ENCODE measurements at regions not wholly inside any gene's neighbourhood (a gene's known extent, or its start where the extent isn't known, plus 50 kb on each side); places are given as distances from the start of the nearest gene placed in this dataset.
"Not testable (repeated sequence)": the region's sequence is repeated elsewhere in the genome, so short reads cannot be mapped to it uniquely, and the experiment has no call there.

DNA sequence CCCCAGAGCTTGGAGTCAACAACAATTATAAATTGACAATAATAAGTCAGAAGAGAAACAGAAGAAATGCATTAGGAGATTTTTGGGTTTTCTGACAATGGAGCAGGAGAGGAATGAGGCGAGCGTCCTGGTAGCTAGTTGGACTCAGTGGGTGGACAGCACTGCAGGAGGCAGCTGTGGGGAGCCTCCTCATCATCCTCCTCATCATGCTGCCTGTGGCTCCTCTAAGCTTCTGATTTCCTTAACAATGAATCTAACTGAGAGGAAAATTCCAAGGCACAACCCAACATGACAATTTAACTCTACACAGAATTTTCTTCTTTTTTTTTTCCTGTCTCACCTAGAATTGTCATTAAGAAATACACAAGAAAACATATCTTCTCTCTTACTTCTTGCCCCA is 357.1 kb upstream of the NOCT start:
- no peak for DNase-seq

DNA sequence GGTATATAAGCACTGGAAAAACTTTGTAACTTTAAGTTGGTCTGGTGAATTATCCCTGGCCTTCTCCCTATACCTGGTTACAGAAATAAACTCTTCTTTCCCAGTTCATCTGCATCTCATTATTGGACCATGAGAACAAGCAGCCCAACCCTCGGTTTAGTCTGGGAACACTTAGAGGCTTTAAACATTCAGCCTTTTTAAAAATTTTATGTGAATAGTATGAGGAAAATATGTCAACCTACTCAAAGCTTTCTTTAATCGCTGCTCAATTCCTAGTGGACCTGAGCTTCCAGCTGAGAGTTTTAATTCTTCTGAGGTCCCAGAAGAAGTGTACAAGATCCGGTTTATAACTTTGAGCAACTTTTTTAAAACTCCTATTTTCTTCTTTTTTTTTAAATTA is 358.6 kb upstream of the NOCT start:
- DNase-seq, result no peak

DNA sequence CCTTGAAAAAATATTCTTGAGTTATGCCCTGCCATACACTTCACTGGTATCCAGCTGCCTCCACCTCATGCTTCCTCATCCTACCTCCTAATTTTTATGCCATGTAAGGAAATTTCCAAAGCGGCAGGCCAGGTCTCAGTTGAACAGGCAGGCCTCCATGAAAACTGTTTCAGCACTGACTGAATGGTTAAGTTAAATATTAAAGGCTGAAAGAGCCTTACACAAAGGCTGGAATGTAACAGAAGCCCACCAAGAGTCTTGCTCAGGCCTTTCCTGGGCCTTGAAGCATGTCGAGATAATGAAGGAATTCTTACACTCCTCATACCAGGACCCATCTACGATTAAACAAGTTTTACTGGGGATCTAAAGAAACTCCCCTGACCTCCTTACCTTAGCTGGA is 359.6 kb upstream of the NOCT start:
- no peak for DNase-seq

DNA sequence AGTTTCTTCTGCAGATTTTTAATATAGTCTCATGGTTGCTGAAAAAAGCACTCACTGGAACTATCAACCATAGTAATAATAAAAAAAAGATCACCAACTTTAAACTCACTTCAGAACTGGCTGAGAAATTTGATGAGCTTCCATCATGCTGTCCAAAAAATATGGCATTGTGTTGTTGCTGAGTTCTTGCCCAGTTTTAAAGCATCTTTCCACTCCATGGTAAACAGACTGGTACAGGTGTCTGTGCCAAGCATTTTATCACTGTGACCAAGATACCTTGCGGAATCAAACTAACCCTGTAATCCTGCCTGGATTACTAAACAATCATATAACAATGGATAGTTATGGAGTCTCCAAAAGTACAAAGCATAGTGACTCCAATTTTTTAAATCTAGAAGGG is 360.3 kb upstream of the NOCT start:
- no peak for DNase-seq

DNA sequence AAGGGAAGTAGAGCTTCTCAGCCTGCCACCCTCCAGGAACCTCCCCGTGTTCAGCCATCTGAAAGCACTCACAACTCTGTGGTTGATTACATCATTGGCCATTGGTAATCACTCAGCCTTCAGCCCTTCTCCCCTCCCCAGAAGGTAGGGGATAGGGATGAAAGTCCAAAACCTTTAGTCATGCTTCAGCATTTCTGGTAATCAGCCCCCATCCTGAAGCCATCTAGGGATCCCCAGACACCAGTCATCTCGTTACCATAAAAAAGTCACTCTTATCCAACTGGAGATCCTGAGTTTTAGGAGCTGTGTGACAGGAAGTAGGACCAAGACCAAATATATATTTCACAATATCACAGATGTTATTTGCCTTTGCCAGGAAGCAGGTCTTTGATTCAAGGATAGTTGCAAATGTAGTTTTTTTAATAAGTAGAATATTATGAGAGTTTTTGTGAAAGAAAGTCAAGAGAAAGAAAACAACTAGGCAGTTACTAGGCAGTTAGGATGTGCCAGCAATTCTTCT is 364.6 kb upstream of the NOCT start:
- peak in 1 of 2 donors; percentile 15 for DNase-seq

DNA sequence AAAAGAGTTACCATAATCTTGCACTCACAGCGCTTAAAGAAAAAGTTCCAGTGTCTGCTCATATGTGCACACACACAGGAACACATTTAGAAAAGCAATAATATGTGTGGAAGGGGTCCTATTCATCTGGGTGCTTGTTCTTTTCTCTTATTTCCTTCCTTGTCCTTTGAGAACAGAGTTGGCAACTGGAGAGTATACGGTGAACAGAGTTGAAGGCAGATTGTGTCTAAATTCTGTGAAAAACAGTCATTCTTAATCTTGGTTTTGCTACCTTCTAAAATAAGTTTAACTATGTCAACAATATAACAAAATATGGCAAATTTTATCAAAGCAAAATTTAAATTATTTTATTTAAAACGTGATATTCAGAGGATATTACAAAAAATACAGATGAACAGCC is 365.1 kb upstream of the NOCT start:
- DNase-seq, result no peak

DNA sequence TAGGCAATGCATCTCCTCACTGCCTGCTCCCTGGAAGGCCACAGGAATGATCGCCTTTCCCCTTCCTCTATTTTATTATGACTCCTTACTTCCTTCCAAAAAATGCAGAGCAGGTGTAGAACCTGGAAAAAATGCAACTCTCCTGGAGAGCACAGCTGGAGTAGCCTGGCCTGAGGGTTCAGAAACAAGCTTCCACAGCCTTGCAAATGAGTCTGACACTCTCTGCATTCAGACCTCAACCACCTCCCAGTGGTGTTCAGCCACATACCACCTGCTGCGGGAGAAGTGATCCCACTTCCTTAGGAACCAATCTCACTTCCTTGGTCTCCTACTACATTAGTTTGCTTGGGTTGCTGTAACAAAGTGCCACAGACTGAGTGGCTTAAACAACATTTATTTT is 368.1 kb upstream of the NOCT start:
- no peak for DNase-seq

DNA sequence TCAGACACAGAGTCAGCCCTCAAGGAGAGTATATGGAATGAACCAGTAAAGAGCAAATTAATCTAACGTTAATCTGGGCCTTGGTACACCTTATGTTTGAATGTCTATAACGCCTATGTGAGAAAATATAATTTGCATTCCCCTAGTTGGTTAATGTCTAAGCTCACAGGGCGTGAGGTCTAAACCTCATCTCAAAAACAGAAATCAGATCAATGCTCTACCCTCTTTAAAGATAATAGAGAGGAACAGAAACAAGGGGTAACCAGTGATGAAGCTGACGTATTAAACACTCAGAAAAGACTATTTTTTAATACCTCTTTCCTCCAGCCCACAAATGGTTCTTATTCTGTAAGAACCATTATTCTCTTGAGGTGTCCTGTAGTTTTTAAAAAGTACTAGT is 369.2 kb upstream of the NOCT start:
- no peak for DNase-seq

DNA sequence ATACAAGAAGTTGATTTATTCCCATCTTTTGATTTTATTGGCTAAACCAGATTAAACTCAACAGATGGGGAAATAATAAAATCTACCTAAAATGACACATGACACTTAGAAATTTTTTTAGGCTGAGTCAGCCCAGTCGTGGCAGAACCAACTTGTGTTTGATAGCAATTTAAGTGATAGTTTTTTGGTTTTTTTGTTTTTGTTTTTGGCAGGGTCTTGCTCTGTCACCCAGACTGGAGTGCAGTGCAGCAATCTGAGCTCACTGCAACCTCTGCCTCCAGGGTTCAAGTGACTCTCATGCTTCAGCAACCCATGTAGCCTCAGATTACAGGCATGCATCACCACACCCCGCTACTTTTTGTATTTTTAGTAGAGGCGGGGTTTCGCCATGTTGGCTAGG is 370.3 kb upstream of the NOCT start:
- DNase-seq, result no peak

DNA sequence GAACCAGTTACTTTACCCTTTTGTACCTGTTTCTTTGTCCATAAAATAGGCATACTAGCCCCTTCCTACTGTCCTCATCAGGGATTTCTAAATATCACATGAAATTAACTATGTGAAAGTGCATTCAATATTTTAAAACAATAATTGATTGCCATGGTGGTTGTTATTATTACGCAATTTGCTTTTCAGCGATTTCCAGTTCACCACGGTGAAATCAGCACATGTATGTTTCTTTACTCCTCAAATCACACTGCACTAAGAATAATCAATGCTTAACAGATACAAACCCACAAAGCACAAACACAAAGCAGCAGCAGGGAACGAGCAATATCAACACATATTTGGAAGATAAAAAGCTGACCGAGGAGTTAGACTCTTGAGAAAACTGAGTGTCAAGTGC is 371.3 kb upstream of the NOCT start:
- DNase-seq, result no peak

DNA sequence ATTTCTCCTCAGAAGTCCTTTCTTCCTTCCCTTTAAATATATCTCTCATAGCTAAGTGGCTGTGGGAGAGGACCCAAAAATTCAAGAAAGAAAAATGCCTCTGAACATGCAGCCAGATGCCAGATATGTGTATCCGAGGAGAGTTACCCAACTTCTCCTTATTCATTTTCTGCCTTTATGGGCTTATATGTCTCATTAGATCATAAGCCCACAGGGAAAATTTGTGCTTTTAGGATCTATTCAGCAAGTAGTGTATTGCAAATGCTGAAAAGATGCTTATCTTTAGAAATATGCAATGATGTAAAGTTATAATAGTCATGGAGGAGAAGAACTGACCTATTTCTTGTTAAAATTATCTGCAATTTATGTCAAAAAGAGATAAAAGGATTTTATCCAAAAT is 371.8 kb upstream of the NOCT start:
- DNase-seq, result no peak

DNA sequence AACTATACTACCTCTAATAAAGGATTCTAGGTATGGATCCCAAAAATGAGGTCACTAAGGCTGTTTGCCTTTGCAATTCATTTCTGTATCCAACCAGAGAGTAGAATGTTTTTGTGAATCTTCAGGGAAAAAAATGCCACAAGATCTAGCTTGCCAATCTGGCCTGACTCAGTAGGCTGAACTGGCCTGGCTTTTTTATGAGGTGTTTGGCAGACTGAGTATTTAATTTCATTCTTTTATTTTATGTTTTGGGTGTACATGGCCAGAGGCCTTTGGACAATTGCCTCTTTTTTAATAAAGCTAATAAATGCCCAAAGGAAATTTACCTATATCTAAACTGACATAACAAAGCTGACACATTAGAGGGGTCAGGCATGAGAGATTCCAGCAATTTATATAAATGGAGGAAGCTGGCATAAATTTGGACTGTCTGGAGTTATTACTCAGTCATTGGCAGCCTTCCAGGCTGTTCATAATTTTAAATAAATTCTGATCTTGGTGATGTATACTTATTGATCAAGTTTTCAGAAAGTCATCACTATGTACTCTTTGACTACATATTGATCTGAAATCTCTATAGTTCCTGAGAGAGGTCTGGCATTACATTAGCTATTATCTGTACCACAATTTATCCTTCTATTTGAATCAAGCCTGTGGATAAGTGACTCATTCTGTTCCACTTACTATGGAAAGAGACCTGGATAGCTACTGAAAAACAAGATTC is 376.4 kb upstream of the NOCT start:
- no peak for DNase-seq

DNA sequence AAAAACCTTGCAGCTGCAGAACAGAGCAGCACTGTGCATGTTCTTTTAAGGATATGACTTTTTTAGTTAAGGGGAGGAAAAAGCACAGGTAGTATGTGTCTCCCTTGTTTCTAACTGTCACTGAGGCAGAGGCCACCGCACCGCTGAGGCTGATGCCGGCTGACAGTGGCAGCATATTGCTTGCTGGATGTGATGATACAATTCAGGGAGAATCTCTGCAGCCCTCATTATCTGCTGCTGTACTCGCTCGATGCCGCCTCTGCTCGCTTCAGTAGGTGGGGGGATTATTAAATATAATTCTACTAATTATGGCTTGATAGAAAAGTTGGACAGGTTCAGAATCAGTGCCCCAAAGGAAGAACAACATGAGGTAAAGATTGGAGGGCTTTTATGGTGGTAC is 378.8 kb upstream of the NOCT start:
- no peak for DNase-seq

DNA sequence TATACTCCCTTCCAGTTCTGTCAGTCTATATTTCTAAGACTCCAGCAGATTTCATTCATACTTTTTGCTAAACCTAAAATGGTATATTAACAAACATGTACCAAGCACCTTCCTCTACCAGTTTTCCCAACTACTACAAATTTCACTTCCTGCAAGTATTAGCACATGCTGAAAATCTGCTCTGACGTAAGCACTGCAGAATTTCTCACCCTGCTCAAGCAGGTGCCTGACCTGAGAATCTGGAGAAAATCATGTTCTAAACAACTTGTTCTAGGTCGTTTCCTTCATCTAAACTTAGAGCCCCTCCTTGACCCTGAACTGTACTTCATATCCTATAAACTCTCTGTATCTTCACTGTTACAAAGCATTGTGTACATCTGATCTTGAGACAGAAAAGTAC is 380.7 kb upstream of the NOCT start:
- DNase-seq, result no peak

DNA sequence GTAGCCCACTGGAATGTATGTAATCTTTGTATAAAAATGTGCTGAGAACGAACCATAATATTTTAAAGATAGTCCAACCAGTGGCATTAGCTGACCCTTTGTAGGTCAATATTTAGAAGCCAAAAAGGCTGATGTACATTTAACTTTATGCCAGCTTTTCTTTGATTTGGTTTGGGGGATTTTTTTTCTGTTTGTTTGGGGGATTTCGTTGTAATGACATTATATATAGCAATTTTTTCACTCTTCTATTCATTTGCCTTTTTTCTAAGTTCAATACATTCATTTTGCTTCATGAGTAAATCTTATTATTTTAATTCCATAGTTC is 382.0 kb upstream of the NOCT start:
- DNase-seq, result no peak

DNA sequence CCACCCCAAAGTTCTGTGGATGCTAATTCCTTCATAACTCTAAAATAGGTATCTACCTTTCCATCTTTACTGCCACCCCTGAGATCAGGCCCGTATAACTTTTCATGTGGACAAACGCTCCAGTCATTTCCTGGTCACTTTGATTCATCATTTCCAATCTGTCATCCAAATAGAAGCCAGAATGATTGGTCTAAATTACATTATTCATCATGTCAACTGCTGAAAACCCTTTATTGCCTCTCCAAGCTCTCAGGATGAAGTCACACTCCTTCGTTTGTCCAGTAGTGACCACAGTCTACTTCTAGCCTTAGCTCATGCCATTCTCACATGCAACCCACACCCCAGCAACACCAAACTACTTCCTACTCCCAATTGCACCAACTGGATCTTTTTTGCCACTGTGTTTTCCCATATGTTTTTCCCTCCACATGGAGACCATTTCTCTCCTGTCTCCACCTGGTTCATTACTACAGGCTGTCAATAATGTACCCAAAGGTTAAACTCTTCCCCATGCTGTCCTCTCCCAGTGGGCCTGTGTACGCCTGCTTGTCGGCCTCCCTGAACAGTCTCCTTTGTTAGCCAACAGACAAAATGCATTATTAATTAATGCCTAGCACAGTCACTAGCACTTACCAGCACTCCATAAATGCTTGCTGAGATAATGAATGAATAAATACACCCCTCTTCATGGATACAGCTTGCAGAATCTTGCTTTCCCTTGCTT is 382.6 kb upstream of the NOCT start:
- no peak for DNase-seq

DNA sequence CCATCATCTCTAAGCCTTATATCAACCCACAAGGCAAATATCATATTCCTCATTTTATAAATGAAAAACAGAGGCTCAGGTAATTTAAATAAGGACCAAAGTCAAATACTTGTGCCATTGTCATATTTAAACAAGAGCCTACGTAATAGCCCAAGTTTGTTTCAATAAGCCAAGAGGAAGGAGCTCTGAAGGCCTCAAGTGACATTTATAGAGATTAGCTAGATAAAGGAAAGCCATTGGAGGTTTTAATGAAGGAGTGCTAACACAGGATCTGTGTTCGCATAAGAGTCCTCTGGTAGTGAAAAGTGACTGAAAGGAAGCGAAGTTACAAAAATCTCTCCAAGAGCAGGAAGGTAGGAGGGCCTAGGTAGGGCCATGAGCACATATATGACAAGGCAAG is 384.9 kb upstream of the NOCT start:
- no peak for DNase-seq

DNA sequence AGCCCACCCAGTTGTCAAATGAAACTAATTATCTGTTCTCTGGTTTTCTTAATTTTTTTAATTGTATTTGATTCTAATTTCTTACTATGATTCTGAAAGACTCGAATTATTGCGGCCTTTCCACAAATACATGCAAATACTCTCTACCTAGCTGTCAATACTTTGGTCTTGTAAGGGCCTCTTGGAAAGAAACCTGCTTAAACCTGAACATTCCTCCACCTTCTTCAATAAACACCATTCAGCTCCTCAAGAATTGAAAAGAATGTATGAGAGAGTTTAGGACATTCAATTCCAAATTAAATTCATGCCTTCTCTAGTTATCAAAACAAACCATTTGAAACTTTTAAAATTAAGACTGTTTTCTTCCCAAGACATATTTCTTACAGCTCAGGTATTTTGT is 385.9 kb upstream of the NOCT start:
- no peak for DNase-seq

DNA sequence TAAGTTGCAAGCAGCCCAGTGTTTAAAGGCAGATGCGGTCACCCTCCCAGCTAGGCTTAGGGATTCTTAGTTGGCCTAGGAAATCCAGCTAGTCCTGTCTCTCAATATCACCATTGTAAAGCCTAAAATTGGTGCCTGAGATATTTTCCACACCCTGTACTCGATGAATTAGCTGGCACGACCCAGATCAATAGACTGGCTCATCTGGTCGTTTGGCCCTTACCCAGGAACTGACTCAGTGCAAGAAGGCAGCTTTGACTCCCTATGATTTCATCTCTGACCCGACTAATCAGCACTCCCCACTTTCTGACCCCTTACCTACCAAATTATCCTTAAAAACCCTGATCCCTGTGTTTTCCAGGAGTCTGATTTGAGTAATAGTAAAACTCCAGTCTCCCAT is 384.9 kb upstream of the SLC7A11 start:
- DNase-seq, result no peak

DNA sequence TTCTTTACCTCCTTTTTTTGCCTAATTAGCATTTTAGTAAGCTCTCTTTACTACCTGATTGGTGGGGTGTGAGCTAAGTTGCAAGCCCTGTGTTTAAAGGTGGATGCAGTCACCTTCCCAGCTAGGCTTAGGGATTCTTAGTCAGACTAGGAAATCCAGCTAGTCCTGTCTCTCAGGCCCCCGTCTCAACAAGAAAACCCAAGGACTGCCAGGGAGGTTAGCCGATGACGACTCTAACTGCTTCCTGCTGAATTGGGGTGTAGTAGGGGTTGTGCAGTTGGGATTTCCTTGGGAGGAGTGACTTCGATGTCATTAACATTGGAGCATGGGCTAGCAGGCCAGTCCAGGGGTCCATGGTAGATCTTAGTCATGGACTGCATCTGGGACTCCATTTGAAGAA is 380.2 kb upstream of the SLC7A11 start:
- DNase-seq, result not testable (repeated sequence)

DNA sequence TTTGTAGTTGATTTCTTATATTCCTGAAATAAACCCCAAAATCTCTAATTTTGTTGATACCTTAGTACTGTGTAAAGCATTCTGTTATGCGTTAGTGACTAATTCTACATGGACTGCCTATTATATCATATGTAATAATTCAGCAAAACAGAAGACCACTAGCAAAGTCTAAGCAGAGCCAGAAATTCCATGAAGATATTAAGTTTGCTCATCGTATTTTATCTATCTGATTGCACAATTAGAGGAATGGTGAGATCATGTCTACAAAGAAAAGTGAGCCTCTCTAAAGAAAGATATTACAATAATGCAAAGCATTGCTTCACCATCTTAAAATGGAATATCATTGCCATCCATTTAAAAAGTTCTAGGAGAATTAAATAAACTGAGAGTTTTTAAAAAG is 374.6 kb upstream of the SLC7A11 start:
- DNase-seq, result no peak

DNA sequence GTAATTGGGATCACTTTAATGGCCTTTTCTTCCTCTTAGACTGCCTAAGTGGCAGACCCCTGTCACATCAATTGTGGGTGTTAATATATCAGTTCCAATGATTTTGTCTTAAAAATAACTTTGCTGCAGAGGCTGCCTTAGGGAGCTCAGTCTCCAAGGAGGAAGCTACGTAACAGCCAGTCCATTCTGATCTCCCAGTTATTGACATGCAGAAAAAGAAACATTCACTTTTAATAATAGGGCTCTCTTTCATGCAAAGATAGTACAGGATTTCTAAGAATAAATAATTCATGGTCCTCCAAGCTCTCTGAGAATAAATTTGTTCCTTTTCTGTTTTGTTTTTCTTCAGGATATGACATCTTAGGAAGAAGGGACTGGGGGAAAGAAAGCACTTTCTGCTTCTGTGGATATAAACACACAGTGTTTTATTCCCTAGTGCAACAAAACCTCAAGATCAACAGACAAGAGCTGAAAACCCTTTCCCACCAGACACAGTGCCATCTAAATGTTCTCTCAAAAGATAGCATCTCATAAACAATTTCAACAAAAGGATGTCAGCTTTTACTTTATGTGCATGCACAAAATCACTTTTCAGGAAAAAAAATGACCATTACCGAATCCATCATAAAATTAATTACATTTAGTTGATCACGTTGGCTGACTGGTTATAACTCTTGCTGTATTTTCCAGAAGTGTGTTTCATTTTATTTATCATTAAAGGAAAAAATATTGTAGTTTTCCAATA is 372.4 kb upstream of the SLC7A11 start:
- DNase-seq, result no peak

DNA sequence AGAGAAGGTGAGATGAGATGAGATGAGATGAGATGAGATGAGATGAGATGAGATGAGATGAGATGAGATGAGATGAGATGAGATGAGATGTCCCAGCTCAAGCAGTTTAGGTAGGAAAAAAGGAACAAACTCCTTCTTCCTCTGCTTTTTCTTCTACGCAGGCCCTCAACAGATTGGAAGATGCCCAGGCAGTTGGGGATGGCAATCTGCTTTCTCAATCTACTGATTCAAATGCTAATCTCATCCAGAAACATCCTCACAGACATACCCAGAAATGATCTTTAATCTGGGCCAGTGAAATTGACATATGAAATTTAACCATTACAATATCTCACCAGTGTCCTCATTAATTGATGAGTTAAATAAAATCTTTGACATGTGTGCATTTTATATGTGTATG is 370.3 kb upstream of the SLC7A11 start:
- DNase-seq, result no peak

DNA sequence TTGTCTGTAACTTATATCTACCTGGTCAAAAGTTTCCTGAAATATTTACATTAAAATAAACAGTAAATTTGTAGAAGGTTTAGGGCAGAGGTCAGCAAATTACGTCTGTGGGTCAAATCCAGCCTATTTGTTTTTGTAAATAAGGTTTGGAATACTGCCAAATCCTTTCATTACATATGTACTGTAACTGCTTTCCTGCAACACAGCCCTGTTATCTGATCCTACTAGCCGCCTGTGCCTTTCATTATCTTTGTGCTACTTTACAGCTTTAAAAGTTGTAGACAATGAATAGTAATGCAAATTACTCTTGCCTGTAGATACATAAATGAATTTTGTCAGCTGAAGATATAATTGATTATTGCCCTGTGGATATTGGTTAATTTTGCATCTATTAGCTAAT is 369.6 kb upstream of the SLC7A11 start:
- DNase-seq, result no peak

Measured in inflammatory macrophage (primary cell).